Fibroblast of lung (primary cell): ENCODE measurements at regions not wholly inside any gene's neighbourhood (a gene's known extent, or its start where the extent isn't known, plus 50 kb on each side); places are given as distances from the start of the nearest gene placed in this dataset.

Experiments used
- DNase-seq, 2 donors: peaks; one replicate each; pipeline versions ENCODE4 v3.0.0 to v3.0.0-alpha.2; 2010; ENCODE audit warnings: low read depth in 2 of 2
- H2AFZ ChIP-seq: 2 replicates; pipeline ENCODE4 v1.5.1; 2012; ENCODE audit warnings: low read length, control low read depth, inconsistent platforms
- H3K27ac ChIP-seq: 2 replicates; pipeline ENCODE4 v1.5.1; 2011; ENCODE audit warnings: low read length, control low read depth; ENCODE audit not compliant: insufficient read depth
- H3K27me3 ChIP-seq: 2 replicates; pipeline ENCODE4 v1.5.1; 2011; ENCODE audit warnings: mild to moderate bottlenecking, low read length; ENCODE audit not compliant: control insufficient read depth, insufficient read depth
- H3K36me3 ChIP-seq: 2 replicates; pipeline ENCODE4 v1.5.1; 2011; ENCODE audit warnings: low read length; ENCODE audit not compliant: control insufficient read depth, insufficient read depth
- H3K4me1 ChIP-seq: 2 replicates; pipeline ENCODE4 v1.5.1; 2011; ENCODE audit warnings: low read length; ENCODE audit not compliant: control insufficient read depth, insufficient read depth; ENCODE audit errors: extremely low read depth
- H3K4me2 ChIP-seq: 2 replicates; pipeline ENCODE4 v1.5.1; 2011; ENCODE audit warnings: low read length, control low read depth; ENCODE audit not compliant: insufficient read depth; ENCODE audit errors: extremely low read depth
- H3K4me3 ChIP-seq, 4 experiments: fragments of 200-600 bp in 1 of 4; sonication (generic) in 1 of 4; replicated peaks in 1 of 4; 2 replicates each; pipeline ENCODE4 v1.5.1; 2011 to 2016; ENCODE audit warnings: low read length in 4 of 4, low read depth in 3 of 4, mild to moderate bottlenecking in 3 of 4, control low read depth in 2 of 4, inconsistent platforms in 1 of 4, mixed read lengths in 1 of 4; ENCODE audit not compliant: insufficient read depth in 1 of 4; ENCODE audit errors: control extremely low read depth in 1 of 4
- H3K79me2 ChIP-seq: 2 replicates; pipeline ENCODE4 v1.5.1; 2012; ENCODE audit warnings: mild to moderate bottlenecking, low read length, inconsistent platforms; ENCODE audit not compliant: control insufficient read depth, insufficient read depth
- H3K9ac ChIP-seq: 2 replicates; pipeline ENCODE4 v1.5.1; 2011; ENCODE audit warnings: mild to moderate bottlenecking, low read length, control low read depth; ENCODE audit not compliant: insufficient read depth
- H3K9me3 ChIP-seq: 2 replicates; pipeline ENCODE4 v1.5.1; 2012; ENCODE audit warnings: low read depth, low read length; ENCODE audit not compliant: control insufficient read depth, insufficient read depth
- H4K20me1 ChIP-seq: 2 replicates; pipeline ENCODE4 v1.5.1; 2011; ENCODE audit warnings: low read length; ENCODE audit not compliant: control insufficient read depth, insufficient read depth; ENCODE audit errors: extremely low read depth
- CTCF ChIP-seq, 2 donors: IDR thresholded peaks in 1 of 2; conservative IDR thresholded peaks in 1 of 2; 1 replicate in 1 of 2; 2 replicates in 1 of 2; pipeline ENCODE4 v1.5.1; 2011 to 2012; ENCODE audit warnings: low read length in 2 of 2, control low read depth in 1 of 2, inconsistent platforms in 1 of 2, low read depth in 1 of 2, mild to moderate bottlenecking in 1 of 2
- EZH2 ChIP-seq: IDR thresholded peaks from 2 replicates; pipeline ENCODE4 v1.5.1; 2012; ENCODE audit warnings: low read length, control low read depth, mild to moderate bottlenecking; ENCODE audit errors: missing control alignments

- no peak for TF ChIP-seq CTCF (conservative IDR thresholded peaks at IDR 0.05 in 1 of 2, IDR thresholded peaks at IDR 0.05 in 1 of 2; ENCODE audit: low read depth in 1 of 2, low read length in 2 of 2)
- Histone ChIP-seq H4K20me1 (no peaks in the 10 kb centered on the region), H3K79me2 (no peaks in the 10 kb centered on the region), H3K4me2 (peak overlapping the region; percentile 65), H2AFZ (peak overlapping the region; percentile 62), H3K4me3 (no peak overlapping the region), H3K9me3 (no peaks in the 10 kb centered on the region), H3K4me1 (no peaks in the 10 kb centered on the region), H3K27ac (peak overlapping the region; percentile 9), H3K9ac (no peak overlapping the region), H3K27me3 (no peaks in the 10 kb centered on the region), H3K36me3 (no peaks in the 10 kb centered on the region)
- DNase-seq: peak in 1 of 2 donors; percentile 17
These were observed 270.8 kb downstream of the ZEB2 start for GRCh38 chr2:144249035-144249637.

- H3K27me3 ChIP-seq: no peaks in the 10 kb centered on the region
- no peak overlapping the region for H3K9ac ChIP-seq
- H2AFZ ChIP-seq: peak overlapping the region; percentile 11
- H3K4me1 ChIP-seq: no peaks in the 10 kb centered on the region
- no peak for DNase-seq
- no peak overlapping the region for H3K4me3 ChIP-seq
- H3K4me2 ChIP-seq: peak overlapping the region; percentile 49
- H3K9me3 ChIP-seq: no peaks in the 10 kb centered on the region
- H4K20me1 ChIP-seq: no peaks in the 10 kb centered on the region
- no peaks in the 10 kb centered on the region for H3K79me2 ChIP-seq
- H3K27ac ChIP-seq: peak overlapping the region; percentile 9
- TF ChIP-seq CTCF (conservative IDR thresholded peaks at IDR 0.05 in 1 of 2, IDR thresholded peaks at IDR 0.05 in 1 of 2; ENCODE audit: low read depth in 1 of 2, low read length in 2 of 2) (no peak), EZH2 (no peak)
- H3K36me3 ChIP-seq: no peaks in the 10 kb centered on the region
These were observed 271.4 kb downstream of the ZEB2 start for GRCh38 chr2:144248350-144249034.

- Histone ChIP-seq H3K4me3 (no peak overlapping the region), H3K27ac (no peak overlapping the region), H3K4me2 (no peak overlapping the region), H3K9me3 (no peaks in the 10 kb centered on the region), H3K27me3 (no peaks in the 10 kb centered on the region), H4K20me1 (no peaks in the 10 kb centered on the region), H3K79me2 (no peaks in the 10 kb centered on the region), H3K4me1 (no peaks in the 10 kb centered on the region), H3K36me3 (no peaks in the 10 kb centered on the region), H2AFZ (no peak overlapping the region), H3K9ac (no peak overlapping the region)
- DNase-seq: no peak
- TF ChIP-seq CTCF (conservative IDR thresholded peaks at IDR 0.05 in 1 of 2, IDR thresholded peaks at IDR 0.05 in 1 of 2; ENCODE audit: low read depth in 1 of 2, low read length in 2 of 2): no peak
- no peak for TF ChIP-seq EZH2
These were observed 275.0 kb downstream of the ZEB2 start for GRCh38 chr2:144244938-144245337.
